Ascending aorta (tissue), 2 donors: ENCODE measurements at regions not wholly inside any gene's neighbourhood (a gene's known extent, or its start where the extent isn't known, plus 50 kb on each side); places are given as distances from the start of the nearest gene placed in this dataset.

Experiments
- DNase-seq, 2 donors: peaks; one replicate each; pipeline ENCODE4 v3.0.0-alpha.2; 2019; ENCODE audit warnings: low spot score in 2 of 2
- H3K27ac ChIP-seq, 2 donors: fragments of 200-600 bp; sonication (generic); one replicate each; pipeline ENCODE4 v1.5.1; 2016 to 2017; ENCODE audit warnings: mild to moderate bottlenecking in 1 of 2
- H3K27me3 ChIP-seq: fragments of 200-600 bp; sonication (generic); one replicate; pipeline ENCODE4 v1.5.1; 2017
- H3K36me3 ChIP-seq, 2 donors: fragments of 200-600 bp; sonication (generic); one replicate each; pipeline ENCODE4 v1.5.1; 2016
- H3K4me1 ChIP-seq, 2 donors: fragments of 200-600 bp; sonication (generic); one replicate each; pipeline ENCODE4 v1.5.1; 2016 to 2017; ENCODE audit warnings: mild to moderate bottlenecking in 1 of 2
- H3K4me3 ChIP-seq, 2 donors: fragments of 200-600 bp; sonication (generic); one replicate each; pipeline ENCODE4 v1.5.1; 2016 to 2017; ENCODE audit warnings: mild to moderate bottlenecking in 1 of 2
- H3K9me3 ChIP-seq, 2 donors: fragments of 200-600 bp; sonication (generic); one replicate each; pipeline ENCODE4 v1.5.1; 2016
- intact Hi-C: fragments of 100-400 bp; cut with DNase I; formaldehyde crosslinking; loops from one replicate; pipeline ENCODE4 v1.15.1; 2023
- TF ChIP-seq, protein P1 (sequence below), 3 experiments: fragments of 200-600 bp in 2 of 3; fragments of 450-650 bp in 1 of 3; sonication (generic) in 2 of 3; IDR thresholded peaks; one replicate each; pipeline ENCODE4 v1.5.1; 2016 to 2019; ENCODE audit warnings: antibody characterized with exemption in 3 of 3, mild to moderate bottlenecking in 1 of 3, moderate library complexity in 1 of 3

DNA sequence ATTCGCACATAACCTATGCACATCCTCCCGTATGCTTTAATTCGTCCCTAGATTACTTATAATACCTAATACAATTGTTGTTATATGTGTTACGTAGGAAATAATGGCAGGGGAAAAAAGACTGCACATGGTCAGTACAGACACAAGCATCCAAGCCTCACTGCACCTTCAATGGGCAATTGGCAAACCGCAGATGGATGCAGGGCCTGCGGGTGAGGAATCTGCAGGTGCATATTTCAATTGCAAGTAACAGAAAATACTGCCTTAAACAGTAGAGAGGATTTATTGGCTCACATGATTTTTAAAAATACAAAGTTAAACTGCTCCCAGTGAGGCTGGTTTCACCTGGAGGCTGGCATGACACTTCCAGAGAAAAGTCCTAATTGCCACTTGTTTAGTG lies 142.1 kb upstream of the MLN start:
- H3K4me3 ChIP-seq = no peak overlapping the region
- no peak overlapping the region for H3K27ac ChIP-seq
- intact Hi-C loops = no loop called here
- no peaks in the 10 kb centered on the region for H3K9me3 ChIP-seq
- no peak for DNase-seq
- TF ChIP-seq, protein P1, sequence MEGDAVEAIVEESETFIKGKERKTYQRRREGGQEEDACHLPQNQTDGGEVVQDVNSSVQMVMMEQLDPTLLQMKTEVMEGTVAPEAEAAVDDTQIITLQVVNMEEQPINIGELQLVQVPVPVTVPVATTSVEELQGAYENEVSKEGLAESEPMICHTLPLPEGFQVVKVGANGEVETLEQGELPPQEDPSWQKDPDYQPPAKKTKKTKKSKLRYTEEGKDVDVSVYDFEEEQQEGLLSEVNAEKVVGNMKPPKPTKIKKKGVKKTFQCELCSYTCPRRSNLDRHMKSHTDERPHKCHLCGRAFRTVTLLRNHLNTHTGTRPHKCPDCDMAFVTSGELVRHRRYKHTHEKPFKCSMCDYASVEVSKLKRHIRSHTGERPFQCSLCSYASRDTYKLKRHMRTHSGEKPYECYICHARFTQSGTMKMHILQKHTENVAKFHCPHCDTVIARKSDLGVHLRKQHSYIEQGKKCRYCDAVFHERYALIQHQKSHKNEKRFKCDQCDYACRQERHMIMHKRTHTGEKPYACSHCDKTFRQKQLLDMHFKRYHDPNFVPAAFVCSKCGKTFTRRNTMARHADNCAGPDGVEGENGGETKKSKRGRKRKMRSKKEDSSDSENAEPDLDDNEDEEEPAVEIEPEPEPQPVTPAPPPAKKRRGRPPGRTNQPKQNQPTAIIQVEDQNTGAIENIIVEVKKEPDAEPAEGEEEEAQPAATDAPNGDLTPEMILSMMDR (IDR thresholded peaks at IDR 0.05) = no peak
- no peaks in the 10 kb centered on the region for H3K27me3 ChIP-seq
- no peaks in the 10 kb centered on the region for H3K36me3 ChIP-seq
- no peaks in the 10 kb centered on the region for H3K4me1 ChIP-seq

DNA sequence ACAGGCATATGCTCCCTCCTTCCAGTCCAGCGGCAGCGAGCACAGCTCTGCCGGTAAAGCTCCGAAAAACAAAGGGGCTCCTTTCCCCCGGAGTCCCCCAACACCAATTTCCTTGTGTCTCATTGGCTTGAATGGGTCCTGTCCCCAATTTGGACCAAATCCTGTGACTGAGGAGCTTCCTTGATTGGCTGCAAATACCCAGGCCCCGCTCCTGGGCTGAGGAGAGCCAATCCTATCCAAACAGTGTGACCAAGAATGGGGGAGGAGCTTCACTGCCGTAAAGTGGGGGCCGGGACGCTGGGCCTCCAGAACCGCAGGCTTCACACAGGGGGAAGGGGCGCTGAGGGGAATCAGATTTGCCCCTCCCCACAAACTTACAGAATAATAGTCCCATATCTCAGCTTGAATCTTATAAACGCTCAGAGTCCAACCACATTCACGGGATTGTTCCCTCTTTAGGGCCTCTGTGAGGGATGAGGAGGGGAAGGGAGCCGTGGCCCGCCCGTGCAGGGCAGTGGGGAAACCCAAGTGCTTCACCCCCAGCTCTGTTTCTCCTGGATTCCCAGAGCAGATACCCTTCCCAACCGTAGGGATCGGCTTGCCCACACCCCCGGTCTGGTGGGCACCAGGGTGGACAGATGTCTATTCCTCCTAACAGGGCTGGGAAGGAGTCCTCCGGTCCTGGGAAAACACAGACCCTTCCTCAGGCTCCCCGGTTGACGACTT lies 141.0 kb upstream of the MLN start:
- intact Hi-C loops = no loop called here
- no peaks in the 10 kb centered on the region for H3K4me1 ChIP-seq
- TF ChIP-seq, protein P1 (IDR thresholded peaks at IDR 0.05) = no peak
- DNase-seq = no peak
- H3K4me3 ChIP-seq = peak overlapping the region in 1 of 2 donors; percentile 24
- no peaks in the 10 kb centered on the region for H3K36me3 ChIP-seq
- no peak overlapping the region for H3K27ac ChIP-seq
- H3K9me3 ChIP-seq = no peaks in the 10 kb centered on the region
- H3K27me3 ChIP-seq = no peaks in the 10 kb centered on the region

DNA sequence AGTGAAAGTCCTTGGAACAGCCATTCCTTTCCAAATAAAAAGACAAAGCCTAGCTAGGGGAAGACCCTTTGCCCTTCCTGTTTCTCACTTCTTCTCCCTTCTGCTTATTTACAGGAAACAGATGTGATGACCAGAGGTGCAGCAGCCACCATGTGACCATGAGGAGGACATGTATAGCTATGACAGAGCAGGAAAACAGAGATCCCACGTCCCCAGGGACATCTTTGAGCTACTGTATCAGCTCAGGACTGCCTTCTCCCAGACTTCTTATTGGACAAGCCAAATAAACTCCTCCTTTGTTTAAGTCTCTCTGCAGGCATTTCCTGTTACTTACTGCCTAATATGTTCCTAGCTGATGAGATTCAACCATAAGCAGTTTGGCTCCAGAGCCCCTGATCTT lies 133.1 kb upstream of the MLN start:
- Histone ChIP-seq H3K4me1 (no peaks in the 10 kb centered on the region), H3K9me3 (no peaks in the 10 kb centered on the region), H3K36me3 (no peaks in the 10 kb centered on the region), H3K27me3 (no peaks in the 10 kb centered on the region), H3K27ac (no peak overlapping the region), H3K4me3 (no peak overlapping the region)
- intact Hi-C loops = no loop called here
- TF ChIP-seq, protein P1 (IDR thresholded peaks at IDR 0.05) = no peak
- DNase-seq = no peak

DNA sequence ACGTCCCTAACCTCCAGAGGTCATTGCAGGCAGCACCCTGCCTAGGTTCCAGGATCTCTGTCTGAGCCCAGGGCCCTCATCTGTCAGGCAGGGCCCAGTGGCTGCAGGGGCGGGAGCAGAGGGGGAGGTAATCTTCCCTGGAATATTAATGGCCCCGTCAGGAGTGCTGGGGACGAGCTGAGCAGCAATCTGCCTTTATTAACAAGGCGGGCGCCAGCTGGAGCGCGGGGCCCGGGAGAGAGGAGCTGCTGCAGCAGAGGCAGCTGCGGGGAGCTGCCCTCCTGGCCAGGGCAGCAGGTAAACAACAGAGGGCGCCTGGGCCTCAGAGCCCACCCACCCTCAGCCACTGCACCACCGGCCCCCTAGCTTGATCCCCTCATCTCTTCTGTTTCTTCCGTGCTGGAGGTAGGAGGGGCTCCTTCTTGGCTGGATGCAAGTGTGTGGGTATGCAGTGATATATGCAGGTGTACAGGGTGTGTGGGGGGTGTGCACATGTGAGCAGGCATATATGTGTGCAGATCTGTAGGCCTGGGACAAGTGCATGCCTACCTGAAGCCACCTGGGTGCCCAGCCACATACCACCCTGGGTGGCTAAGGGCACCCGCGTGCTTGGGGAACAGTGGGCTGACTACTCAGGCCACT lies 131.8 kb upstream of the MLN start:
- H3K36me3 ChIP-seq = no peaks in the 10 kb centered on the region
- H3K27ac ChIP-seq = no peak overlapping the region
- no peak for DNase-seq
- no peak overlapping the region for H3K4me3 ChIP-seq
- no peaks in the 10 kb centered on the region for H3K27me3 ChIP-seq
- intact Hi-C loops = no loop called here
- H3K9me3 ChIP-seq = no peaks in the 10 kb centered on the region
- TF ChIP-seq, protein P1 (IDR thresholded peaks at IDR 0.05) = no peak
- H3K4me1 ChIP-seq = no peaks in the 10 kb centered on the region

DNA sequence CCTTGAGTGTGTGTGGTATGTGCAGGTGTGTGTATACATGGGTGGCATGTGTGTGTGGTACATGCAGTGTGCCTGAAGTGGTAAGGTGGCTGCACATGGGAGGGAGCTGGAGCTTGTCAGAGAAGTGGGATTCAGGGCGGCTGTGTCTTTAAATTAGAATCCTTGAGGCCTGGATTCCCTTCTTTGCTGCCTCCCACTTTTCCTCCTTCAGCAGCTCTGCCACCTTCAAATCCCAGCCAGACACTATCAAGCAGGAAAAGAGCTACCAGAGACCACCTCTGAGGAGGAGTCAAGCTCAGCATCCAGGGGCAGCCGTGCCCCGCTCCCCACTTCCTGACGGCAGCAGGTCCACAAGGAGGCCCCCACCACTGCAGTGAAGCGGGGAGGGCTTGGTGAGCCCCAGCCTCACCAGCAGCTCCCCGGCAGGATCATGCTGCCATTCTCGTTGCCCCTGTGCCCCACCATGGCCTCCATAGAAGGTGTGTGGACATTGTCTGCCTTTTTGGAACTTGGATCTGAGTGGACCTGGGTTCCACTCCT lies 131.0 kb upstream of the MLN start:
- no peaks in the 10 kb centered on the region for H3K27me3 ChIP-seq
- TF ChIP-seq, protein P1 (IDR thresholded peaks at IDR 0.05) = no peak
- no peaks in the 10 kb centered on the region for H3K9me3 ChIP-seq
- no peaks in the 10 kb centered on the region for H3K4me1 ChIP-seq
- no peaks in the 10 kb centered on the region for H3K36me3 ChIP-seq
- H3K27ac ChIP-seq = no peak overlapping the region
- intact Hi-C loops = no loop called here
- DNase-seq = no peak
- no peak overlapping the region for H3K4me3 ChIP-seq
